GM18517 (cell line): ENCODE measurements at regions not wholly inside any gene's neighbourhood (a gene's known extent, or its start where the extent isn't known, plus 50 kb on each side); places are given as distances from the start of the nearest gene placed in this dataset.
"Not testable (repeated sequence)": the region's sequence is repeated elsewhere in the genome, so short reads cannot be mapped to it uniquely, and the experiment has no call there.

ENCODE experiments used
- ATAC-seq: cut with Tn5 transposase; IDR thresholded peaks from one replicate; pipeline ENCODE4 v1.9.1; 2021; ENCODE audit warnings: mild to moderate bottlenecking, moderate library complexity; ENCODE audit not compliant: unreplicated experiment

DNA sequence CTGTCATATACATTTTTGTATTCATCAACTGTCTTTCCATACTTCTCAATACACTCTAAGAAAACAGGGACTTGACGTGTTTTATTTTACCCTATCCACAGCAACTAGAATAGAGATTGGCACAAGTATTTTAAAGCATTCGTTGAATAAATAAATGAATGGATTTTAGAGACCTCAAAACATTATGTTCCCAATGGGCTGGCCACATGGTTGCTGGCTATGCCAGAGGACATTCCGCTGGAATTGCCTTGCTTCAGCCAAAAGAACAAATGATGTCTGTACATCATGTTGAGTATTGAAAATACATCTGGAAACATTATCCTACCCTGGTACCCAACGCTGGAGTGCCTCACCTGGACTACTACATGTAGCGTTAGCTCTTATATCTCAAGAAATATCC lies 132.8 kb upstream of the RAP1B start:
- no peak for ATAC-seq

- no peak for ATAC-seq
These were observed 132.0 kb upstream of the RAP1B start for GRCh38 chr12:68478516-68479260.

- ATAC-seq = no peak
These were observed 131.3 kb upstream of the RAP1B start for GRCh38 chr12:68479261-68479895.

DNA sequence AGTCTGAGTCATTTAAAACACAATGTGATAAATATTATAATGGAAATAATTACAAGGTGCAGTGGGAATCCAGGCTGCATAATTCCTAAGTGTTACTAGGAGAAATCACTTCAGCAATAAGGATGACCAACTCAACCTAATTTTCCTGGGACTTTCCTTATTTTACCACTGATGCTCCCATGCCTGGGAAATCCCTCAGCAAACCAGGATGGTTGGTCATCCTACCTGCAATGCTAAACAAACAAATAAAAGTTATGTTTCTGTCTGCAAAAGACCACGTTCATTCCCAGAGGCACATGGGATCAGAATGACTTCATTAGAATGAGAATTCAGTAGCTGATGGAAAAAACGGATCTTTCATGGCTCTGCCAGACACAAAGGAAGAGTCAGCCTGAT lies 130.8 kb upstream of the RAP1B start:
- no peak for ATAC-seq

GRCh38 chr12:68480526-68480925 lies 130.2 kb upstream of the RAP1B start:
- no peak for ATAC-seq

DNA sequence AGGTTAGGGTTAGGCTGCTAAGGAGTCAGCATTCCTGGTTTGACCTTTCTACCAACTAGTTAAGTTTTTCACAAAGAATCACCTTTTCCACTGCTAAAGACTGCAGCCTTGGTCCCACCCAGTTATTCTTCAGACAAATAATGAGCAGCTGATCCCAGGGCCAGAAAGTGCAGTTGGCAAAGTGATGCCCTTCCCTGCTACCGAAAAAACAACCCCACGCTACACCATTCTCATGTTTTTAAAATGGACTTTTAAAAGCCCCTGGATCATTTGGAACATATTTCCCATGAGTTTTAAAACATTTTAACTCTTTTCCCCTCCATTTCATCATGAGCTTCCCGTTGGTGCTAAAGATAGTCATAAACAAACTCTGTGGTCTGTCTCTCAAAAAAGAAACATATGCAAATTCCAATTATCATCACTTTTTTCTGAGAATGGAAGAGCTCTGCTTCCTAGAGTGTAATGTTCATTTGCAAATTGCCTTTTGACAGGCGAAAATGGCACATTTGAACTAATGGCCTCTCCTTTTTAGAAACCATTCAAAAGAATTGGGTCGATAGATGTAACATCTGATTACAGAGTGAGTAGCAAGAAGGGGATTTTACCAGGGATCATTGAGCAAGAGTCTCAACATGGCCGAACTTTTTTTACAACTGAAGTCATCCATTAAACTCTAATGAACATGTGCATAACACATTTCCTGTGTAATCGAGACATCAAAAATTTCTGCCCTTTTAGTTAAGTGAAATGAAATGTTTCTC lies 129.3 kb upstream of the RAP1B start:
- peak; percentile 49 for ATAC-seq

- ATAC-seq = no peak
These were observed 128.7 kb upstream of the RAP1B start for GRCh38 chr12:68482014-68482413.

- ATAC-seq = peak; percentile 83
These were observed 128.0 kb upstream of the RAP1B start for GRCh38 chr12:68482660-68483059.

DNA sequence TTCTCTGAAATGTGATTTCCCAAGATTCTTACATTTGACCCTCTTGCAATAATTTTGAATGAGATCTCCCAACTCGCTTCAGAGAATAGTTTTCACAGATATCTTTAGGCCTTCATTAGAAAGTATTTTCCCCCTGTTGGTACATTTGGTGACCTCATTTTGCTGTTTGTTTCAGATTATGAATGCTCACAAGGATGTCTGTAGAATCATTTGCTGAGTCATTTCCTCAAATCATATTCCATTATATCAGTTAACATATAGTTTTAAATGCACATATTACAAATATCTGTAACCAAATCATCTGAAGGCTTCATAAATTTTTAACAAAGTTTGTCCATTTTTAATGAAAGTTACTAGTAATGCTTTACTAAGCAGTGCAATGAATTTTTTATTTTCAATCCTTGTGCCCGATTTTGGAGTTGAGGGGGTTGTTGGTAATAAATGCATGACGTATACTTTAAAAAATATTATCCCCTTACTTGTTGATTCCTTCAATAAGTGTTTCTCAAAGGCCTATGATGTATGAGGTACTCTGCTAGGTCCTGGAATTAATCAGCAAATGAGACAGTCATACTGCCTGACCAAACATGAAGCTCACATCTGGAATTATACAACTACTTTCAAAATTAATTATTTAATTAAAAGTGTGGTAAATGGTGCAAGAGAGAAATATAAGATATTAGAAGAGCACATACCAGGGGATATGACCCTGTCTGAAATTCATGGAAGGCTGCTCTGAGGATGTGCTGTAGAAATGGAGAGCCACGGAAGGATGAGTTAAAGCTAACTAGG lies 126.9 kb upstream of the RAP1B start:
- ATAC-seq = no peak

DNA sequence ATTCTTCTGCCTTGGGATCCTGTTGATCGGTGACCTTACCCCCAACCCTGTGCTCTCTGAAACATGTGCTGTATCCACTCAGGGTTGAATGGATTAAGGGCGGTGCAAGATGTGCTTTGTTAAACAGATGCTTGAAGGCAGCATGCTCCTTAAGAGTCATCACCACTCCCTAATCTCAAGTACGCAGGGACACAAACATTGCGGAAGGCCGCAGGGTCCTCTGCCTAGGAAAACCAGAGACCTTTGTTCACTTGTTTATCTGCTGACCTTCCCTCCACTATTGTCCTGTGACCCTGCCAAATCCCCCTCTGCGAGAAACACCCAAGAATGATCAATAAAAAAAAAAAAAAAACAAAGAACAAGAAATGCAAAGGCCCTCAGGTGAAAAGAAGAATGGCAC lies 126.1 kb upstream of the RAP1B start:
- ATAC-seq = not testable (repeated sequence)

GRCh38 chr12:68486449-68486848 lies 124.2 kb upstream of the RAP1B start:
- ATAC-seq = not testable (repeated sequence)

DNA sequence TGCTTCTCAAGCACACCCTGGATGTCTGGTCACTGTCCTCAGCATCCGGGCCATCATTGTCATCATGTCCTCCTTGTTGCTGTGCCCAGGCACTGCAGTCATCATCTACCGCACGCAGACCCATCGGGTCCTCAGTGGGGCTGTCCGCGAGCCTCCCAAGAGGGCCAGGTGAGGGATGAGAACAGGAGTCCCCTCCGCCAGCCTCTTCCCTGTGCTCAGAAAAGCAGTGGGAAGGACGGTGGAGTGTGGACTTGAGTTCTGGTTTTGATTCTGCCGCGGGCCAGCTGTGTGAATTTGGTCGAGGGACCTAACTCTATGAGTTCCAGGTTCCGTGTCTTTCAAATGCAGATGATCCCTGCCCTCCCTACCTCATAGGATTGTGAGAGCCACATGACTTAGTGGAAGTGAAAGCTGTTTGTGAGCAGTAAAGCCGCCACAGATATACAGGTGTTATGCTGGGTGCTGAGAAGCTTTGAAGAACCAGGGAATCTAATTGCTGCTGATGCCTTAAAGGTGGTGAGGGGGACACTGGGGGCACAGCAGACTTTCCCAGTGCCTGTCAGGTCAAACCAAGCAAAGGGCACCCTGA lies 122.9 kb upstream of the RAP1B start:
- ATAC-seq = no peak

- no peak for ATAC-seq
These were observed 121.4 kb upstream of the RAP1B start for GRCh38 chr12:68489273-68489672.

DNA sequence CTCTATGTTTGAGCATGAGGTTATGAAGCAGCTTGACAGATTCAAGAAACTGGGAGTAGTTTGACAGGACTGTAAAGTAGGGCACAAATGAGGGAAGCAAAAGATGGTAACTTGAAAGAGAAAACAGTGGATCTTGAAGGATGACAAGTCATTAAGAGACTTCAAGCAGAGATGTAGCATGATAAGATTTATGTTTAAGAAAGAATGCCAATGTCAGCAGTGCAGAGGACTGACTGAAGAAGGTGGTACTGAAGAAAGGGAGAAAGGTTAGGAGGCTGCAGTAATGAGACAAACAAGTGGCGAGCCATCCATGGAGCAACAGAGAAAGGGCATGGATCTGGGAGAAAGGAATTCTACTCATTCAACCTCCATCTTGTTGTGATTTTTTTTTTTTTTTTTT lies 120.2 kb upstream of the RAP1B start:
- no peak for ATAC-seq

DNA sequence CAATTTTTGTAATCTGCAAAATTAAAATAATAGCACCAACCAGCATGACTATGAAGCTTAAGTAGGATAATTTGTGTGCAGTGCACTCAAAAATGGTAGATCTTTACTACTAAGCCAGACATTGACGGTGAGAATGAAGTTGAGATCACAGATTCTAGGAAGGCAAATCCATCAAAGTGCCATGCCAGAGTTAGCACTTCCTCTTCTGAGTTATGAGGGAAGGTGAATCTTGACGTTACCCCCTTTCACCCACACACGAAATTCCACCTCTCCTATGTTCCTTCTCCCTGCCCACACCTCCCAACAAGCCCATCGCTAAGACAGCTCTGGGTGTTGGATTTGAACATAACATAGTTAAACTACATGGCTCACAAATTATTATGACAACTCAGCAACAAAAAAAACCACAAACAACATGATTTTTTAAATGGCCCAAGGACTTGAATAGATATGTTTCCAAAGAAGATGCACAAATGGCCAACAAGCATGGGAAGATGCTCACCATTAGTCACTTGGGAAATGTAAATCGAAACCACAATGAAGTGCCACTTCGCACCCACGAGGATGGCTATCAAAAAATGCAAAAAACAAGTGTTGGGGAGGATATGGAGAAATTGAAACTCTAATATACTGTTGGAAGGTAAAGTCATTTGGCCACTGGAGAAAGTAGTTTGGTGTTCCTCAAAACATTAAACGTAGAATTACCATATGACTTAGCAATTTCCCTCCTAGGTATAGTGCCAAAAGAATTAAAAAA lies 119.3 kb upstream of the RAP1B start:
- ATAC-seq = no peak

GRCh38 chr12:68495336-68496070 lies 115.2 kb upstream of the RAP1B start:
- no peak for ATAC-seq

DNA sequence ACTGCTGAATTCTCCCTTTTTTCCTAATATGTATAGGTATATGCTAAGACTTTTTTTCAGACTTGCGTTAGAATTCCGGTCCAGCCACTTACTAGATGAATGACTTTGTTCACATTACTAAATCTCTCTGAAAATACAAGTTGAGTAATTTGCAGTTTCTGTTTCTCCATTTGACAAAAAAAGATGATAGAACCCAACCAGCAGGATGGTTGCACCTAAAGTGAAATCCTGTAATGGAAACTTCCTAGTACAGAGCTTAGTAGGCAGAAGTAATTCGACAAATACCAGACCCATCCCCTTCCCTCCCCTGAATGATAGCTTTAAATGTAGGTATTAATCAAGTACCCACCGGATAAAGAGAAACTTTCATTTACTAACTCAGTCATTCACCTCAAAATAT lies 113.6 kb upstream of the RAP1B start:
- no peak for ATAC-seq

DNA sequence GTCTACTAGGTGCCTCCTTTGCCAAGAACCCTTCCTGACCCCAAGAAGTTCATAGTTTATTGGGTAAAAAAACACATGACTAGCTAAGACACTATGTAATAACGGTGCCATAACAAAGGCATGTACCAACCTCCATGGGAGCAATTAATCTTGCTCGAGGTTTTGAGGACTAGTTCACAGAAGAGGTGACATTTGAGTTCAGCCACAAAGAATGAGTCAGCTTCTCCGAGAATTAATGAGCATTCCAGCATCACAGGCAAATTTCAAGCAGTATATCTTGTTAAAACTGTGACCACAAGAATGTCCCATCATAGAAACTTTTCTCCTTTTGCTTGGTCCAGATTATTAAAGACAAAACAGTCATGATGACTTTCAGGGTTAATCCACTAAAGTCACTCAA lies 113.0 kb upstream of the RAP1B start:
- ATAC-seq = no peak

DNA sequence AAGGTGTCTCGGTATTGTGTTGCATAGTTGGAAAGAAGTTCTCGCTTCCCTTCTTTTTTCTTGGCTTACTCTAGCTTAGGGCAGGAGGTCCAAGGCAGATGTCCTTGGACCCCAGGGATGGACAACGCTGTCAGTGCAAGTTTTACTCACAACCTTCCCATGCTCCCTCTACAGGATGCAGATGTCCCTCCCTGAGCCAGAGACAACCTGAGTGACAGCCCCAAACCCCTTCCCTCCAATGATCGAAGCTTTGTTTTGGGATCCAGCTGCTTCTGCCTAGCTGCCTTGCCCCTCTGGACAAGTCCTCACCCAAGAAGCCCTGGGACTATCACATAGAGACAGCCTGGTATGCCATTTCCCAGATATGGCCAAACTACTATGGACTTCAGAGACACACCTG lies 112.0 kb upstream of the RAP1B start:
- no peak for ATAC-seq
